NCI-H69 (cell line): ENCODE measurements at regions not wholly inside any gene's neighbourhood (a gene's known extent, or its start where the extent isn't known, plus 50 kb on each side); places are given as distances from the start of the nearest gene placed in this dataset.
"Not testable (repeated sequence)": the region's sequence is repeated elsewhere in the genome, so short reads cannot be mapped to it uniquely, and the experiment has no call there.

ENCODE experiments used
- DNase-seq: peaks from one replicate; lab custom pipeline; 2025; lab: John Stamatoyannopoulos, UW

GRCh38 chr13:61138857-61139256 lies 276.8 kb downstream of the PCDH20 start:
- no peak for DNase-seq

- no peak for DNase-seq
These were observed 279.1 kb downstream of the PCDH20 start for GRCh38 chr13:61136515-61136914.

DNA sequence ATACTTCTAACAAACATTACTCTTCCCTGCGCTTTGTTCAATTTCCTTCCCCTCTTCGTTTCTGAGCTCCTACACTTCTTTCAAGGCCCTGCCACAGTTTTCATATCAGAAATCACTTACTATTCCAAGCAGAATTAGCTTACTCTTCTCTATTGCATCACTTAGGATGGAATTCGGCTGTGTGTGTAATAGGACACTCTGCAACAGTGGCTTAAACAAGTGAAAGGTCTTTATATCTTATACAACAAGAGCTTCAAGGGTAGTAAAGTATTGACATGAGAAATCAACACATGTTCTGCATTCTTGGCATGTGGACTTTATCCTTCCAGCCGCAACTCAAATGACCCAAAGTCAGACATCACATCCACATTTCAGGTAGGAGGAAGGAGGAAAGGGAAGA lies 279.6 kb downstream of the PCDH20 start:
- DNase-seq = no peak

GRCh38 chr13:61135583-61135982 lies 280.1 kb downstream of the PCDH20 start:
- DNase-seq = no peak

DNA sequence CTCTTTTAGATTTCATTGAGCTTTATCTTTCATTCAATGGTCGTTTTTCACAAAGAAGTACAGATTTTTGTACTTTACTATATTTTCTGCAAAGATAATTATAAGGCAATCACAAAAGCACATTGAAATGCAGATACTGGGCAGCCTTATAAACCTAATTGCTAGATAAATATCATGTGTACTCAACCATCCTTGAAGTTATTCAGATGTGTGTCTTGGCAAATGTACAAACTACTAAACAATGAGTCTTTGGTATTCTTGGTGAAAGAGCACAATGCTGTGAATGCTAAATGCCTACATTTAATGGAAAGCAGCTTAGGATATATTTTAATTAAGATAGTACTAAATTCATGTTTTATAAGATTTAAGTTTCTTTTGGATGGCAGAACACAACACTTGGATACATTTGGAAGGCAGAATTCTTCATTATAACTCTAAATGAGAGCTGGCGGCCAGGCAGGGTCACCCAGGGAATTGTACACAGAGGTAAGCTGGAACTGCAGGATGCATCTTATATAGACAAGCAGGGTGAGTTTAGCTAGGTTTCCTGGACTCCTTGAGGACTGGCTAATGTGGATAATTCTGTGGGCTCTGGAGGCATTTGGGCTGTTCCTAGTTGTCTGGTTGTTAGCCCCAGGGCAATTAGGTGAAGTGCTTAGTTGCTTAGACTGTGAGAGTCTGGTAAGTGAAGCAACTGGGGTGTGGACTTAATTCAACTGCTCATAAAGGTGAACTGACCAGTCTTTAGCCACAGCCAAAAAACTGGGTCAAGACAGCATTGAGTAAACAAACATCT lies 286.6 kb downstream of the PCDH20 start:
- peak; percentile 94 for DNase-seq

DNA sequence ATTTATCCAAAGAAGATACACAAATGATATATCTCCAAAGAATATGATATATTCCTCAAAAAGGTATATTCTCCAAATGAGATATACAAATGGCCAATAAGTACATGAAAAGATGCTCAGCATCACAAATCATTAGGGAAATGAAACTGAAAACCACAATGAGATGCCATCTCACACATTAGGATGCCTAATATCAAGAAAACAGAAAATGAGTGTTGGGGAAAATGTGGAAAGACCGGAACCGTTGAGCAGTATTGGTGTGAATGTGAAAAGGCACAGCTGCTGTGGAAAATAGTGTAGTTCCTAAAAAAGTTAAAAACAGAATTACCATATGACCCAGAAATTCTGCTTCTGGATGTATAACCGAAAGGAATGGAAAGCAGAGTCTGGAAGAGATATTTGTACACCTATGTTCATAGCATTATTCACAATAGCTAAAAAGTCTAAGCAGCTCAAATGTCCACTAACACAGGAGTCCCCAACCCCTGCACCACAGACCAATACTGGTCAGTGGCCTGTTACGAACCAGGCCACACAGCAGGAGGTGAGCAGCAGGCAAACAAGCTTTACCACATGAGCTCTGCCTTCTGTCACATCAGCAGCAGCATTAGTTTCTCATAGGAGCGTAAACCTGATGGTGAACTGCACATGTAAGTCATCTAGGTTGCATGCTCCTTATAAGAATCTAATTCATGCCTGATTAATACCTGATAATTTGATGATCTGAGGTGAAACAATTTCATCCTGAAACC lies 291.9 kb downstream of the PCDH20 start:
- DNase-seq = peak; percentile 39

GRCh38 chr13:61113140-61113658 lies 302.4 kb downstream of the PCDH20 start:
- no peak for DNase-seq

- peak; percentile 39 for DNase-seq
These were observed 304.1 kb downstream of the PCDH20 start for GRCh38 chr13:61111529-61111928.

DNA sequence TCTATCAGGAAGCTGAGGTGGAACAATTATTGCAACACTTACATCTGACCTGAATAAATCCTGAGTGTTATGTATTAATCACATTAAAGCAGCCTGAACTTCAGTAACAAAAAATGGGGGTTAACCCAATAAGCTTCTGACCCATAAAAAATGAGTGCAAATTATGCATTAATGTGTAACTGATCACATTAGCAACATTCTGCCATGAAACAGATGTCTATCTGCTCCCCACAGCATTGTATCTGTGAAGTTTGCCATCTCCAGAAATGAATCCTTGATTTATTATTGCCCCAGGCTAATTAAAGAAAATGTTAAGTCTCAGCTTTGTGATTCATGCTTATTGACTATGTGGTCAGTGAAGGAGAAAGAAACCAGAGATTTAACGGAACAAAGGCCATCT lies 304.9 kb downstream of the PCDH20 start:
- peak; percentile 92 for DNase-seq

DNA sequence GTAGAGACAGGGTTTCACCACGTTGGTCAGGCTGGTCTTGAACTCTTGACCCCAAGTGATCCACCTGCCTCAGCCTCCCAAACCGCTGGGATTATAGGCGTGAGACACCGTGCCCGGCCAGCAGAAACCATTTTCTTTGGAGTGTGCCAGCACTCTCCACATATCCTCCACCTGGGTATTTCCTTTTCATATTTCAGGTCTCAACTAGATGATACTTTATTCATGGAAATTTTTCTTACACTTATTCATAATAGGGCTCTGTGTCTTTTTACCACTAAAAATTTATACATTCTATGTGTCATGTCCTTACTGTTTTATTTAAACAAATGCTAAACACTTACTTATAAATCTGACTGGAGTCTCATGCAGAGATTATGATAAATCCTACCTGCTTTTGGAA lies 305.9 kb downstream of the PCDH20 start:
- no peak for DNase-seq

DNA sequence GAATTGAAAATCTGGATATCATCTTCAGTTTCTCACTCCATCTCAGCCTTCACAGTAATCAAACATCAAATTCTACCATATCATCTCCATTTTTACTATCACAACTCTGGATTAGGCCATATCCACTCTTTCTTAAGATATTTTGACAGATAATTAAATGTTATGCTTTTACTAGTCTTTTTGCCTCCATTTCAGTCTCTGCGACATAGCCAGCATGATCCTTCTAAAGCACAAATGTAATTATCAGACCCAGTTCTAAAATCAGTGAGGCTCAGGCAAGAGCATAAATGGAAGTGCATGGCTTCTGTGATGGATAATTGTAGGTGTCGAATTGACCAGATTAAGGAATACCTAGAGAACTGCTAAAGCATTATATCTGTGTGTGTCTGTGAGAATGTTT lies 307.7 kb downstream of the PCDH20 start:
- peak; percentile 42 for DNase-seq

DNA sequence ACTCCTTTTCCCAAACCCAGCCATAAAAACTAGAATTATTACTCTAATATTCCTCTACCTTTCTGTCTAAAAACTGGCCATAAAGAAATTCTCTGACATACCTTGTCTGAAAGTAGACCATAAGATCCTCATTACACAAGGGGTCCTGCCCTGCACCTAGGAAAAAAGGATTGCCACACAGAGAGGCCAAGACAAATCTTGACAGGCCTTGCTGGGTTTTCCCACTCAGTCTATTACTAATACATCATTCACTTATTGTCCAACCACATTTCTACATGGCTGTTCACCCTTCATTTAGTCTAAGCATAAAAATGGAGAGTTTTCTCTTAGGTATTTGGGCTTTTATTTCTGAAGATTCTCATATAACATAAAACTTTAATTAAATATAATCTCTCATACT lies 319.8 kb downstream of the PCDH20 start:
- no peak for DNase-seq

DNA sequence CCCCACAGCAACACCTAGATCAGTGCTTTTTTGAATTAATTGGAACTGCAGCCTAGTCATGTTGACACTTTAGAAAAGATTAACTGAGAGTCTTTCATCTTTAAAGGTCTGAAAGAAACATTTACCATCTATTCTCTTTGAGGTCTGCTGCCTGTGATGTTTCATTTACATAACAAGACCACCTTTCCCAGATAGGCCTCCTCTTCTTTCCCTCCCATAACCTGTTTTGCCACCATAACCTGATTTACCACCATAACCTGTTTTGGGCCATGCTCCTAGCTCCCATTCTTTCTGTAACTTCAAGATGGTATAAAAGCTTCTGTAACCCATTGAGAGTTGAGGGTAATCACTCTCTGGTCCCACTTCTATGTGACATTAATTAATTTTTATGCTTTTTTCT lies 320.8 kb downstream of the PCDH20 start:
- no peak for DNase-seq

- DNase-seq = not testable (repeated sequence)
These were observed 325.8 kb downstream of the PCDH20 start for GRCh38 chr13:61089894-61090293.

DNA sequence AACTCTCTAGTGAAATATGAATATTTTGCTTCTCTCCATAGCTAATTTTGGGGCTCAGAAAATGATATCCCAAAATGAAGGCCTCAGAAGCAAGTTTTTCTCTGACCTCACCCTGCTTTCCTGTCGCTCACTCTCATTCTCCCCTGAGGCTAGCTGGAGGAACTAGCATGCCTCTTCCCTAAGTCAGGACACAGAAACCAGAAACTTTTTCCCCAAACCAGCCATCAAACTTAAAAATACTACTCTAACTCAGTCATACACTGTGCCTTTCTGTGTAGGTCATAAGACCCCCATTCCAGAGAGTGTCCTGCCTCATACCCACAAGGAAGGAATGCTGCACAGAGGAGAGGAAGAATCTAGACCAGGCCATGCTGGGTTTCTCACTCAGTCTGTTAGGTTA lies 329.6 kb downstream of the PCDH20 start:
- DNase-seq = no peak

- DNase-seq = no peak
These were observed 330.7 kb downstream of the PCDH20 start for GRCh38 chr13:61084988-61085387.

- no peak for DNase-seq
These were observed 336.5 kb downstream of the PCDH20 start for GRCh38 chr13:61078976-61079770.

DNA sequence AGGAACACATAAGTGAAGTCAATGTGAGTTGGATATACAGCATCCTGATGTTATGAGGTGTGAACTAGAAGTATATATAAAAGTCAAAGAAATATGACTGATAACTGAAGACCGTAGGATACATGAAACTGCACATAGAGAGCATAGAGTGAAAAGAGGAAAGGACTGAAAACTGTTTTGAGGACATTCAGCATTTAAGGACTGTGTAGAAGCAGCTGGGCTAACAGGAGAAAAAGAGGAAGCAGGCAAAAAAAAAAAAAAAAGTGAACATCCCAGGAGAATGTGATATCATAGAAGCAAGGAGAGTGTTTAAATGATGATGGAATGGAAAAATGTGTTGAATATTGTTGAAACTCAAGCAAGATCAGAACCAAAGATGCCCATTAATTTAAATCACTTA lies 363.5 kb downstream of the PCDH20 start:
- no peak for DNase-seq

DNA sequence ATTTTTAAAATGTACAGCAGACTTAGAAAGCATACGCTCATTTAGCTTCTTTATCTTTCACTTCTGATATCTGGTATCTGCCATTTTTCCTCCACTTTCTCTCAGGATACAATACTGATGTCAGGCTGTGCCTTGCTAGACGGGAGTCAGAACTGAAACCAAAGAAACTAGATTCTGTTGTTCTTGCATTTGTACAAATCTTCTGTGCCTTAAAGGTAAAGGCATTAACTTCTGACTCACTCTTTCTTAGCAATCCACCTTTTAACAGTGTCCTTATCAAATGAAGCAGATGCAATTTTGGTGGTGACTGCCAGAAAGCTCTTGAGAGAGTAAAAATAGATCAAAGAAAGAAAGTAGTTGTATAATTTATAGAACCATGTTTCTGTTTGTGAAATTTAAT lies 370.4 kb downstream of the PCDH20 start:
- no peak for DNase-seq

DNA sequence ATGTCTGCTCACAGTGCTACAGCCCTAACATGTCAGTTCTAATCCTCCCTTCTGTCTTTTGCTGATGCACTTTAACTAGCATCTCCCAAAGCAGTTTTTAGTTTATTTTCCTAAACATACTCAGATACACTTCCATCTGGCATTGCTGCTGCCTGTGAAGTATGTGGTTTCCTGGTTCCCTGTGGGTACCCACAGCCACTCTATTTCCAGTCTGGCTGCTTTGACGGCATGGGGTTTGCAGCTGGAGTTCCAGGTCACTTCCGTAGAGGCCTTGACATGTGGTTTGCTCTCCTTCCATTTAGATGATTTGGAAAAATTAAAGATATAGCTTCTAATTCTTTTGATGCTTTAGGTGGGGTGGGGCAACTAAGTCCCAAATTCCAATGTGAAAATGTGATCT lies 375.5 kb downstream of the PCDH20 start:
- no peak for DNase-seq

GRCh38 chr13:61039302-61039701 lies 376.3 kb downstream of the PCDH20 start:
- no peak for DNase-seq

- no peak for DNase-seq
These were observed 378.9 kb downstream of the PCDH20 start for GRCh38 chr13:61036715-61037114.
